Skeletal muscle tissue (tissue), 3 donors: ENCODE measurements at regions not wholly inside any gene's neighbourhood (a gene's known extent, or its start where the extent isn't known, plus 50 kb on each side); places are given as distances from the start of the nearest gene placed in this dataset.

Experiments used
- H3K27ac ChIP-seq: one replicate; pipeline ENCODE4 v1.7.0; 2013; ENCODE audit warnings: mild to moderate bottlenecking, low read depth, low read length, inconsistent platforms
- H3K27me3 ChIP-seq, 3 donors: one replicate each; pipeline ENCODE4 v1.7.0; 2013; ENCODE audit warnings: low read length in 3 of 3; ENCODE audit not compliant: control insufficient read depth in 3 of 3, insufficient read depth in 3 of 3
- H3K36me3 ChIP-seq, 3 donors: one replicate each; pipeline ENCODE4 v1.7.0; 2013; ENCODE audit warnings: low read length in 3 of 3; ENCODE audit not compliant: control insufficient read depth in 3 of 3, insufficient read depth in 3 of 3
- H3K4me1 ChIP-seq, 3 donors: one replicate each; pipeline ENCODE4 v1.7.0; 2013; ENCODE audit warnings: low read length in 3 of 3, mild to moderate bottlenecking in 3 of 3; ENCODE audit not compliant: control insufficient read depth in 3 of 3, insufficient read depth in 3 of 3
- H3K4me3 ChIP-seq, 3 donors: one replicate each; pipeline ENCODE4 v1.7.0; 2013; ENCODE audit warnings: low read length in 3 of 3
- H3K9ac ChIP-seq, 3 donors: one replicate each; pipeline ENCODE4 v1.7.0; 2013; ENCODE audit warnings: low read length in 3 of 3, mild to moderate bottlenecking in 3 of 3, moderate library complexity in 2 of 3, low read depth in 1 of 3
- H3K9me3 ChIP-seq, 3 donors: one replicate each; pipeline ENCODE4 v1.7.0; 2013; ENCODE audit warnings: low read length in 3 of 3; ENCODE audit not compliant: control insufficient read depth in 3 of 3
- donor health status: Osteomylitis.

- H3K9ac ChIP-seq, result no peak overlapping the region
- no peaks in the 10 kb centered on the region for H3K36me3 ChIP-seq
- H3K4me3 ChIP-seq, result no peak overlapping the region
- no peaks in the 10 kb centered on the region for H3K27me3 ChIP-seq
- peaks cover 0 to under 1% (median 0%) of the 10 kb centered on the region in 3 donors for H3K9me3 ChIP-seq
- H3K4me1 ChIP-seq, result peaks cover 0 to 3% (median 3%) of the 10 kb centered on the region in 3 donors
- no peak overlapping the region for H3K27ac ChIP-seq
These were observed 62.5 kb upstream of the PDHA1 start for GRCh38 chrX:19281256-19281655.

- H3K4me1 ChIP-seq, result peaks cover 0 to 3% (median 3%) of the 10 kb centered on the region in 3 donors
- no peaks in the 10 kb centered on the region for H3K27me3 ChIP-seq
- H3K4me3 ChIP-seq, result no peak overlapping the region
- no peaks in the 10 kb centered on the region for H3K36me3 ChIP-seq
- peak overlapping the region; percentile 23 for H3K27ac ChIP-seq
- H3K9me3 ChIP-seq, result peaks cover 0 to 3% (median 0%) of the 10 kb centered on the region in 3 donors
- no peak overlapping the region for H3K9ac ChIP-seq
These were observed 60.0 kb upstream of the PDHA1 start for GRCh38 chrX:19283597-19284339.

GRCh38 chrX:19285857-19286256, 57.9 kb upstream of the PDHA1 start:
- Histone ChIP-seq H3K27ac (no peak overlapping the region), H3K4me3 (no peak overlapping the region), H3K27me3 (peaks cover 0 to under 1% (median 0%) of the 10 kb centered on the region in 3 donors), H3K36me3 (no peaks in the 10 kb centered on the region), H3K9me3 (peaks cover 0 to 3% (median 0%) of the 10 kb centered on the region in 3 donors), H3K4me1 (peaks cover 0 to 3% (median 3%) of the 10 kb centered on the region in 3 donors), H3K9ac (no peak overlapping the region)

DNA sequence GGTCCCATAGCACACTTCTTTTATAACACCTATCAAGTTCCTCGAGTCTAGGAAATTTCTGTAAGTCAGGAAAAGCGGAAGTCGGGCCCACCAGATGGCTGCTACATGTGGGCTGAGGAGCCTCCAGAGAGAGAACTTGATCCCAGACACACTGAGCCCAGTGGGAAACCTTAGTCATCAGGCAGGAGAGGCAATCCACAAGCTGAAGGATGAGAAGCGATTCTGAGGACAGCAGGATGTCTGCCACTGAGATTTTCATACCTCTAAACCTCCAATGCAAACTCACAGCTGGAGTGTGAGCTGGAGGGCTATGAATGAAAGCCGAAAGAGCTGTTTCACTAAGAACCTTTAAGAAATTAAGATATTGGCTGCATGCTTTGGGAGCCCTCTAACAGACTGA, 52.6 kb upstream of the PDHA1 start:
- Histone ChIP-seq H3K9me3 (peaks cover 0 to 3% (median 0%) of the 10 kb centered on the region in 3 donors), H3K4me1 (no peaks in the 10 kb centered on the region), H3K36me3 (no peaks in the 10 kb centered on the region), H3K9ac (no peak overlapping the region), H3K27ac (no peak overlapping the region), H3K27me3 (peaks cover 0 to 6% (median 0%) of the 10 kb centered on the region in 3 donors), H3K4me3 (no peak overlapping the region)

GRCh38 chrX:19293606-19294325, 50.0 kb upstream of the PDHA1 start:
- Histone ChIP-seq H3K4me1 (no peaks in the 10 kb centered on the region), H3K27ac (no peak overlapping the region), H3K9ac (no peak overlapping the region), H3K9me3 (no peaks in the 10 kb centered on the region), H3K36me3 (no peaks in the 10 kb centered on the region), H3K4me3 (no peak overlapping the region), H3K27me3 (peaks cover 0 to 6% (median 0%) of the 10 kb centered on the region in 3 donors)
